ENCODE measurements at regions not wholly inside any gene's neighbourhood (a gene's known extent, or its start where the extent isn't known, plus 50 kb on each side); places are given as distances from the start of the nearest gene placed in this dataset.

DNA sequence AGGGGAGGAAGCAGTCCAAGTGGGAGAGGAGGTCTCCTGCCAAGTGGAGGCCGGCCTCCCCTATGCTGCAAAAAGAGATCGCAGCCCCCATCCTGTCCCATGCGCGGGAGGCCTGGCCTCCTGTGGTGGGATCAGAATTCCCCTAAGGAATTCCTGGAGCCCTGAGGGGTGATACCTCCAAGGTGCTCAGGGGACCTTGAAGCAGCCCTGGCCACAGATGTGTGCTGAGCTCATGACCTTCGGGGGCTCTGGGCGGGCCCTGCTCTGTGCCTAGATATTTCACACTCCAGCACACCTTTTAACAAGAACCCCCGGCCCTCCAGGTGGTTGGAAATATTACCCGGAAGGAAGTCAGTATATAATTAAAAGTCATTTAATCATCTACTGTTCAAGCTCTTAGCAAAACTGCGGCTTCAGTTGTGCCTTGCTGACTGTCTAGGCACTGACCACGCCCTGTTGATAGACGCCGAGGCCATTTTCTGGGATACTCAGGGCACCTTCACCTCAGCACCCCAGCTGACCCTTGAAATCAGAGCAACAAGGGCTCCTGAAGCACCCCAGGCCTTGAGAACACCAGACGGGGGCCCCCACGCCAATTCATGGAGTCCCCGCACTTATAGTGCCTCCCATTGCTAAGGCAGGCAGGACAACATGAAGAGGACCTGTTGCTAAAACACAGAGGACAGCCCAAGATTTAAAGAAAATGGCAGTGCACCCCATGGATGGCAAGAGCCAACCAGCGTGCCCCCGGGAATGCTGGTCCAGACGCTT is 119.1 kb downstream of the NDUFA10 start:
- no peak for DNase-seq (ENCODE audit: low read depth in 3 of 3, low spot score in 2 of 3)

DNA sequence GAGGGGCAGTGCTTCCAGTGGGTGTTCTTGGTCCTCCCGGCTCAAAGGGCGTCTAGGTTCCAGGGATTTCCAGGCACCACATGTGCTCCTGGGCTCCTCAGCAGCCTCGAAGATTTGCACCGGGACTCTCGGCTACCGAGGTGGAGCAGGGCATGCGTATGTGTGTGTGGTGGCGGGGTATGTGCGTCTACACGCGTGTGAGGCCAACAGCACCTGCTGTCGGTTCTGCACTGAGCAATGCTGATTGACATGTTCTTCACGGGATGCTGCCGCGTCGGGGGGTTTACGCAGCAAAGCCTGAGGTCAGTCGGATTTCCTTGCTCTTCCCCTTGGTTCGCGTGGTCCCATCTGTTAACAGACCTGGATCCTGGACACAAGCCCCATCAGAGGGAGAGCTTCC is 119.8 kb downstream of the NDUFA10 start:
- no peak for DNase-seq (ENCODE audit: low read depth in 3 of 3, low spot score in 2 of 3)

DNA sequence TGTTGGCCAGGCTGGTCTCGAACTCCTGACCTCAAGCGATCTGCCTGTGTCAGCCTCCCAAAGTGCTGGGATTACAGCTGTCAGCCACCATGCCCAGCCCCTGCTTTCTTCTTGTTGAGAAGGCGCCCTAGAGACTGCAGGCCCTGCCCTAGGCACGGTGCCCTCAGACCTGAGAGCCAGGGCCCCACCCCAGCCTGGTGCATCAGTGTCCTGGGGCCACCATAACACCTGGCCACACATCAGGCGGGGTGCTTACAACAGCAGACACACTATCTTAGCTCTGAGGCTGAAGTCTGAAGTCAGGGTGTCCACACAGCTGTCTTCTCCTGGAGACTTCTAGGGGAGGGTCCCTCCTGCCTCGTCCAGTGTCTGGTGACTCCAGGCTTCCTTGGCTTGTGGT is 120.6 kb downstream of the NDUFA10 start:
- DNase-seq (ENCODE audit: low read depth in 3 of 3, low spot score in 2 of 3), result no peak

DNA sequence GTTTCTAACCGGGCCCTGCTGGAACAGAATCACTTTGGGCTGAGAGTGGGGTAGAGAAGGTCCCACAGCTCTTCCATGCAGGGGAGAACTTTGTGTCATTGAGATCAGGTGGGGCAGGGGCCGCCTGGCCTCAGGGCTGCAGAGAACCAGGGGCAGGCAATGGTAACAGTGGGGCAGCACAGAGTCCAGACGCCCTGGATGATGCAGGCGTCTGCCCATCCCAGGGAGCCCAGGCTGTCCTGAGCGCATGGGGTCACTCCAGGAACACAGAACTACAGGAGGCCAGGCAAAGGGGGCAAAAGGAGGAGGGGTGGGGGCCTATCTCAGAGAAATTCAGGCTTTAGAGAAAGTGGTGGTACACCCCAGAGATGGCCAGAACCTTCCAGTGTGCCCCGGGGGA is 121.3 kb downstream of the NDUFA10 start:
- no peak for DNase-seq (ENCODE audit: low read depth in 3 of 3, low spot score in 2 of 3)

DNA sequence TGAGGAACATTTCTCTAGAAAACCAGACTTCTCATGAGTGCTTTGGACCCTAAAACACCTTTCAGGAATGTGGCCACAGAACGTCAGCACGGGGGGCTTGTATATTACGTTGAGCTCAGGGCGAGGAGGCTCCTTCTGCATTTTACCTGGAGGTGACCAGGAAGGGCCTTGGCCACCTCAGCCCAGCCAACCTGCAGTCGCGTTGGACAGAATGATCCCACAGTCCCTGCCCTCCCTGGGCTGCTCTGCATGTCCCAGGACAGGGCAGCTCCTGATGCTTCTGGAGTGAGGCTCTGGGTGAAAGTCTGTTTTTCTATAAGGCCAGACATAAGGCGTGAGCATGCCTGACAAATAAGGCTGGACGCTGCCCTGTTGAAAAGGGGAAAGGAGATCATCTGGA is 121.9 kb downstream of the NDUFA10 start:
- no peak for DNase-seq (ENCODE audit: low read depth in 3 of 3, low spot score in 2 of 3)

DNA sequence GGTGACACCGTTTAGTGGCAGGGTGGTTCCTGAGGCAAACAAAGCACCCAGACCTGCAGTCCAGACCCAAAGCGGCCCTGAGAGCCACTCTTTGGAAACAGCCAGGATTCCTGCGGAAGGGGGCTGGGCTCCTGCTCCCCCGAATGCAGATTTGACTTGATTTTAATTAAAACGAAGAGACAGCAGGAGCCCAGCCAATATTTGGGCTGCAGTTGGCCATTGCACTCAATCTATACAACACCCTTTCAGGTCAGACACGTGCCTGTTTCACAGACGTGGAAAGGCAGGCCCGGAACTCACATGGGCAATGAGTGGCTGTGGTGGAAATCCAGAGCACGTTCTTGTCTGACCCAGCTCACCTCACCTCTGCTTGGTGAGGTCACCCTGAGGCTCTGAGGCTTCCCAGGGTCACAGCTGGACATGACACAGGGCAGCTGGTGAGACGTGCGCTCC is 122.4 kb downstream of the NDUFA10 start:
- DNase-seq (ENCODE audit: low read depth in 3 of 3, low spot score in 2 of 3), result no peak

DNA sequence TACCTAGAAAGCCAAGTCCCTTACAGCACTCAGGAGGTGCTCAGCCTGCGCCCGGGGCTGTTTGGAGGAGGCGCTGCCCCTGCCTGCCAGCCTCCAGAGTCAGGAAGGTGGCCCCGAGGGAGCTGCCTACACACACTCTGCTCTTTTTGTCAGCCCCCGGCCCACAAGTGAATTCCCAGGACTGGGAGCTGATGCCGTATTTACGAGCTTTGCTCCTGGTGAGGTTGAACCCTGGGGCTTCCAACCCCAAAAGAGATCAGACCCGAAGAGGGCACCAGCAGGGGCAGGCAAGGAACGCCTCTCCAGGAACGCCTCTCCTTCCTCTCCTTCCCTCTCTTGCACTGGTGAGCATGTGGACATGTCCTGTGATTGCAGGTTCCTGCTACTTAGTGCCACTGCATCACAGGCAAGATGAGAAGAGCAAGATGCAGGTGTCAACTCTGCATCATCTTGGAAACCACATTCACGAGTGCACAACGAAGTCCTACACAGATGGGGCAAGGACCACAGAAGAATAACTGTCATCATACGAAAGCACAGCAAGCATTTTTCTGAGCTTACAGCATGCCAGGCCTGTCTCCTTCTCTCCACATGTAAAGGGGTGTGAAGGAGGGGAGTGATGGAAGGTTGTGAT is 126.7 kb downstream of the NDUFA10 start:
- no peak for DNase-seq (ENCODE audit: low read depth in 3 of 3, low spot score in 2 of 3)

DNA sequence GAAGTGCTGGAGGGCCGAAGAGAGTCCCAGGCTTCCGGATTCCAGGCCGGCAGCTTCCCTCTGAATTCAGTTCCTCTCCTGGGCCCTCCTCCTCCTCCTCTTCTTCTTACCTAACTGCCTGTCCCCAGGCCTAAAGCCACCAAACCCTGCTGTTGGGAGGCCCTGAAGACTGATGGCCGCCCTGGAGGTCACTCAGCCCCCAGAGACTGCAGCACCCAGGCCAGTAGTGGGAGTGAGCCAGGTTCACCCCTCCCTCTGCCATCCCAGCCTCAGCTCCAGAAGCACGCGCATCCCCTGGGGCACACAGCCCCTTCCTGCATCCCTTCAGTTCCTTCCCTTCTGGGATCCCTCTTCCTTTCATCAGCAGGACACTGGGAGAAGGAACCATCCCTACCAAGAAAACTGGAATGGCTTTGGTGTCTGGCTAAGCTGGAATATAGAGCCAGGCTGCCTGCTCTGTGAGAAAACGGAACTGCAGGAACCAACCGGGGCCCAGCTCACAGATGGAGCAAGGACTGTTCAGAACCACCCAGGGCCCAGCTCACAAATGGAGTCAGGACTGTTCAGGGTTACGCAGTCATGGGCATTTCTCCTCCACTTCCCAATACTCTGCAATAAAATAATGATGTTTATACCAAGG is 127.4 kb downstream of the NDUFA10 start:
- no peak for DNase-seq (ENCODE audit: low read depth in 3 of 3, low spot score in 2 of 3)

DNA sequence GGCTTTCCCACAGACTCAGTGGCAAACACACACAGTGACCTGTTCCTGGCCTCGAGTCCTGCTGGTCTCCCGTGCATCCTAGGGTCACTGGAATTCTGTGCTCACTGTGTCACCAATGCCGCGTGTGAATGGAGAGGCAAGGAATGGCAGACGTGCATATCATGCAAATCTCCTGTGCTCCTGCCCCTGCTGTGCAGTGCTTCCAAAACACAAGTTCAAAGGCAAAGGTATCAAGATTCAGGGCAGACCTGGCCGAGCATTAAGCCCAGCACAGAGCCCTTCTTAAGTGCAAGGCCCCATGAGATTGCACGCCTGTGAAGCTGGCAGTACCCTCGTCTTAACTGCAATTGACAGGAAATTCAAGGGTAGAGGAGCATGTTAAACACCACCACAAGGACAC is 129.1 kb downstream of the NDUFA10 start:
- DNase-seq (ENCODE audit: low read depth in 3 of 3, low spot score in 2 of 3), result no peak

DNA sequence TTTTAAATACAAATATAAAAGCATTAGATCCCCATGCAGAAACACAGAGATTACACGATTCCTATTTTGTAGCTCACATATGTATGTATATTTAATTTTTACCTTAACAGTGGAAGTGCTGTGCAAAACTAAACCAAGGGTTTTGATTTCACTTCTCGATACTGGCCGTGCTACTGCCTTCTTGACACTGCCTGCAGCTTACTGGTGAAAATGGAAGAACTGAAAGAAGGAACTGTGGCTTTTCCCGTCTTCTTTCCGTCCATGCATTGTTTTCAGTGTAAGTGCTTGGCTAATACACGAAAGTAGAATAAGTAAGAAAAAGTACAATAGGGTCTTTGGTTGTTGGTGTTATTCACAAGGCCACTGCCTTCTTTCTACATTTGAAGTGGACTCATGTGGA is 129.5 kb downstream of the NDUFA10 start:
- DNase-seq (ENCODE audit: low read depth in 3 of 3, low spot score in 2 of 3), result no peak

DNA sequence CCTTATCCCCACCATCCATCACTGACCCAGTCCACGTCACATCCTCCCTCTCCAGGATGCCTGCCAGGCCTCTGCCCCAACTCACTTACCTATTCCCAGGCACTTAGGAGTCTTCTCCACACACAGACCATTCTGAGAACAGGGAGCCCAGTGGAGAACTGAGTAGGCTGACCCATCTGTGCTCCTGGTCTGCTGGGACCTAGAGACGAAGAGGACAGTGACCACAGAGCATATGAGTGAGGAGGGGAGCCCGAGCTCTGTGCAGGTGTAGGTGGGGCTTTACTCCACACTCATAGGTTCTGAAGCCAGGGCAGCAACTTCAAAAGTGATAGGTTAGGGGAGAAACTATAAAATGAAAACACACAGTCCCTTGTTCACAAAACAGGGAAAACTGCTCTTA is 130.0 kb downstream of the NDUFA10 start:
- DNase-seq (ENCODE audit: low read depth in 3 of 3, low spot score in 2 of 3), result no peak

DNA sequence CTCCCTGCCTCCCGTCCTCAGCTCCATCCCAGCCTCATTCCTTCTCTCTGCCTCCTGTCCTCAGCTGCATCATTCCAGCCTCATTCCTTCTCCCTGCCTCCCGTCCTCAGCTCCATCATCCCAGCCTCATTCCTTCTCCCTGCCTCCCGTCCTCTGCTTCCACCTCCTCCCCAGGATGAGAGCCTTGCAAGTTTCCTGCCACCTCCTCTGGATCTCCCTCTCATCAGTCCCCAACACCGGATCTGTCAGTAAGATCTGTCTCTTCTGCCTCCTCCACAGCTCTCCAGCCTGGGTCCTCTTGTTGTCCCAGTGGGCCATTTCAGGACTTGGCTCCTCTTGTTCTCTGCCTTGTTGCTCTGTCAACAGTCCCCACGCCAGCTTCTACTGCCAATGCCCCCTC is 130.9 kb downstream of the NDUFA10 start:
- no peak for DNase-seq (ENCODE audit: low read depth in 3 of 3, low spot score in 2 of 3)

DNA sequence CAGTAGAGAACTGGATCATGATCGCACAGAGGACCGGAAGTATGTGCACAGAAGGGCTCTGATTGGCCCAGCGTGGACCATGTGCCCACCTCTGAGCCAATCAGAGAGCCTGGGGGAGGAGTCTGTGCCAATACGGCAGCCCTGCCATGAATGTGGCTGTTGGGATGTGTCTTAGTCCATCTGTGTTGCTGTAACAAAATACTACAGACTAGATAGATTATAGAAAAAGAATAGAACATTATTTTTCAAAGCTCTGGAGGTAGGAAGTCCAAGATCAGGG is 132.0 kb downstream of the NDUFA10 start:
- DNase-seq (ENCODE audit: low read depth in 3 of 3, low spot score in 2 of 3), result no peak

DNA sequence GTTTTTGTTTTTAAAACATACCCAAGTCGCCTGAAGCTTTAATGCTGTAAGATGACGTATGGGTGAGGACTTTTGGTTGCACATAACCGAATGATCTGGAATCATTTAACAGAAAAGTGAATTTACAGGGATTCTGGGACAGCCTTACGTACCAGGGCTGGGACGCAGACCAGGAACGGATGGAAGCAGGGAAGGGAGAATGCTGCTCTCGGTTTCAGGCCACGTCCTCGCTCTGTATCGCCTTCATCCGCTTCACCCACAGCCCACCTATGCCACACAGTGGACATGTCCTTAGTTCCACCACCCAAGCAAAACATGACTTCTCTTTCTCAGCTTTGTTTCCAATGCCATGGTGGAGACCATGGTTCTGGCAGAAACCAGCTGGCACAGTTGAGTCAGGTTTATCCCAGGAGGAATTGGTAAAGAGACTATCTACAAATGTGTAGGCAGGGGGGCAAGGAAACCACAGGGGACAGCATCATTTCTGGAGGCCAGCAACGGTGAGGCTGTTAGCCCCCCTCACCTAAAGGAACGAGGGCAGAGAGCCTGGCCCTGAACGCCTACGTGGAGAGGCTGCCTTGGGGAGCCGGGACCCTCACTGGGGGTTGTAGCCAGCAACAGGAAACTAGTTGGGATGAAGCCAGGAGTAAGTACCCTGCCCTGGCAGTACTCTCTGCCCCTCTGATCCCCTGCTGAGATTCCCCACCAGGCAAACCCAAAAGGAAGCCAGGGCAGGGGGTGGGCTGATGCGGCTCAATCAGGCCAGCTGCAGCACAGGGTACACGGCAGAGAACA is 132.5 kb downstream of the NDUFA10 start:
- no peak for DNase-seq (ENCODE audit: low read depth in 3 of 3, low spot score in 2 of 3)

DNA sequence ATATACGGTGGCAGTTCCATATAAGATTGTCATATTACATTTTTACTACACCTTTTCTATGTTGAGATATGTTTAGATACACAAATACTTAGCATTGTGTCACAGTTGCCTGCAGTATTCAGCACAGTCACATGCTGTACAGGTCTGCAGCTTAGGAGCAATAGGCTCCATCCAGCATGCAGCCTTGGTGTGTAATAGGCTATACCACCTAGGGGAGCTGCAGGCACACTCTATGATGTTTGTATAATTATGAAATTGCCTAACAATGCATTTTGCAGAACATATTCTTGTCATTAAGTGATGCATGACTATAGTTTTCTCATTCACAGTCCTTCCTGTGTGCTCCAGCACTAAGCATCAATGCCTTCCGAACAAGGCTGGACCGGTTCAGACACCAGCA is 133.4 kb downstream of the NDUFA10 start:
- no peak for DNase-seq (ENCODE audit: low read depth in 3 of 3, low spot score in 2 of 3)

DNA sequence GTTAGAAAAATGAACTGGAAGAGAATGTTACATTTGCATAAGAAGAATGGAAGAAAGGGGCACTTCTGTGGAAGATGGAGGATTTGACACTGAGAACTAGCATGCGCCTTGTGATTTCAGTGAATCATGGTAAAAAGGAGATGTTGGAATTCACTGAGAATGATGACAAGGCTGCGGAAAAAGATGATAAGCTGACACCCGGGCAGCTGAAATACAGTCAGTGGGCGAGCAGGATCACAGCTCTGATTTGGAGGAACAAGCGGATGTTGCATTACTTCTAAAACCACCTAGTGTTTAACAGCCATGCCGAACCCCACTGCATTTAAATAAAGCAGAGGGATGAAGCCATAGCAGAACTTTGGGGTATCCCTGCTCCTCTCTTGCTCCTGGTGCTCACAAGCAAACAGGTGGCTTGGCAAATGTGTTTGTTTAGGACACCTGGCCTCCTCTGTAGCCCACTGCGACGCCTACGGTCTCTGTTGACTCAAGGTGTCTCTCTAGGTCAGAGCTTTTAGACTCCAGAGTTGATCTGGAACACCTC is 134.9 kb downstream of the NDUFA10 start:
- no peak for DNase-seq (ENCODE audit: low read depth in 3 of 3, low spot score in 2 of 3)

DNA sequence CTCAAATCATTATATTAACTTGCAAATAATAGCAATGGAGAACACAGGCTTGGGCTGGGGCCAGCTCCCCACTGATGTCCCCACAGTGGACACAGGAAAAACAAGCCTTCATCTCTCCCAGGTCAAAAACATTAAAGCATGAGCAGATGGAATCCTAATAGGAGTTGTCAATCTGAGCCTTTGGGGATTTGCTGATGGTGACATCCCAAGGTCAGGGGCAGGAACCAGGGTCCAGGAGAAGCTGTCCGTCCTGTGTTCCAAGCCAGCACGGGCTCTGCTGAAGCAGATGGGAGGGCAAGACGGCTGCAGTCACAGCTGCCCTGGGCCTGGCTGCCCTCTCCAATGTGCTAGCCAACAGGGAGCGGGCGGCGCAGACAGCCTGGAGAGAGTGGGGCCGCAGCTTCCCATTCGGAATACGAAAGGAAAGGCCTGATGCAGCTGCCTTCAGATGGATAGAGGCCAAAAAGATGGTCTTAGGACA is 135.5 kb downstream of the NDUFA10 start:
- DNase-seq (ENCODE audit: low read depth in 3 of 3, low spot score in 2 of 3), result no peak

DNA sequence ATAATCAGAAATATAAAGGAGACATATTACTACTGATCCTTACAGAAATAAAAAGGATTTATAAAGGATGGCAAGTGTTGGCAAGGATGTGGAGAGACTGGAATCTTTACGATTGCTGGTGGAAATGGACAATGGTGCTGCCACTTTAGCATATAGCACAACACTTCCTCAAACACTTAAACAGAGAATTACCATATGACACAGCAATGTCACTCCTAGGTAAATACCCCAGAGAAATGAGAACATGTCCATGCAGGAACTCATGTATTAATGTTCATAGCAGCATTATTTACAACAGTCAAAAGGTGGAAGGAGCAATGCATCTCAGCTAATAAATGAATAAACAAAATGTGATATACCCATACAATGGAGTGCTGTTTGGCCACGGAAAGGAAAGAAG is 137.5 kb downstream of the NDUFA10 start:
- DNase-seq (ENCODE audit: low read depth in 3 of 3, low spot score in 2 of 3), result no peak

DNA sequence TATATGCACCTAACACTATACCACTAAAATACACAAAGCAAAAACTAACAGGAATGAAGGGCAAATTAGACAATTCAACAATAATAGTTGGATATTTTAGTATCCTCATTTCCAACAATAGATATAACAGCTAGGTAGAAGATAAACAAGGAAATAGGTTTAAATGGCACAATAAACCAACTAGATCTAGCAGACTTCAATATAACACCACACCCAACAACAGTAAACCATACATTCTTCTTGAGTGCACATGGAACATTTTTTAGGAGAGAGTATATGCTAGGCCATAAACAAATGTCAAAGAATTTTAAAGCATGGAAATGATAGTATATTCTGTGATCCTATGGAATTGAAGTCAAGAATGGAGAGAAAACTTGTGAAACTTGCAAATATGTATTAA is 138.4 kb downstream of the NDUFA10 start:
- DNase-seq (ENCODE audit: low read depth in 3 of 3, low spot score in 2 of 3), result no peak

DNA sequence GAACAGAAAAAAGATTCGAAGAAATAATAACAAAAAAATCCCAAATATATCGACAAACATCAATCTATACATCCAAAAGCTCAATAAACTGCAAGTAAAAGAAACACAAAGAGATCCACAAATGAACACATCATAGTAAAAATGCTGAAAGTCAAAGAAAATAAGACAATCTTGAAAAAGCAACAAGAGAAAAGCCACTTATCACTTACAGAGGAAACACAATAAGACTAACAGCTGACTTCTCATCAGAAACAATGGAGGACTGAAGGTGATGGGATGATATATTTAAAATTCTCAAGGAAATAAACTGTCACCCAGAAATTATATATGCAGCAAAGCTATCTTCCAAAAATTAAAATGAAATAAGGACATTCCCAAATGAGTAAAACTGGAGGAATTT is 140.3 kb downstream of the NDUFA10 start:
- DNase-seq (ENCODE audit: low read depth in 3 of 3, low spot score in 2 of 3), result no peak

DNA sequence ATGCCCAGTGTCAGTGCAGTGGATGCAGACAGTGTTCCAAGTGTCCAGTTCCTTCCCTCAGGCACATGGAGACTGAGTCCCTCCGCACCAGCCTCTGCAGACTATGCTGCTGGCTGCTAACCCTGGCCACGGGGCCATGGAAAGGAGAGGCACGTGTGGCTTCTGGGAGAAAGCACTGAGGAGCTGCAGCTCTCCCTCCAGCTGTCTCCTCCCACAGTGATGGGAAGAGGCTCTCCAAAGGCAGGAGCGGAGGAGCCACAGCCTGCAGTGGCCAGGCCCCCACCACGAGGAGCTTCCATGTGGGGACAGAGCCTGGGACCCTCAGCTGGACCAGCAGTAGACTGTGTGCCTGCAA is 141.1 kb downstream of the NDUFA10 start:
- no peak for DNase-seq (ENCODE audit: low read depth in 3 of 3, low spot score in 2 of 3)

Data from right renal cortex interstitium (tissue), 3 donors.